Psoas muscle (tissue), 7 donors: ENCODE measurements at regions not wholly inside any gene's neighbourhood (a gene's known extent, or its start where the extent isn't known, plus 50 kb on each side); places are given as distances from the start of the nearest gene placed in this dataset.

Experiments used
- ATAC-seq, 4 donors: fragments of 200-7000 bp; cut with Tn5 transposase; one replicate each; pipeline ENCODE4 v1.9.1; 2020; ENCODE audit warnings: moderate library complexity in 3 of 4, mild to moderate bottlenecking in 2 of 4
- DNase-seq, 2 donors: peaks; one replicate each; pipeline ENCODE4 v3.0.0-alpha.2; 2020
- H3K27ac ChIP-seq: fragments of 200-600 bp; one replicate; pipeline ENCODE4 v1.8.0; 2022
- H3K27me3 ChIP-seq, 3 donors: fragments of 200-600 bp in 1 of 3; one replicate each; pipeline versions ENCODE4 v1.6.1 to v1.8.0; 2013 to 2022; ENCODE audit warnings: low read length in 2 of 3, mild to moderate bottlenecking in 2 of 3, moderate library complexity in 1 of 3; ENCODE audit not compliant: insufficient read depth in 3 of 3
- H3K36me3 ChIP-seq, 2 donors: fragments of 200-600 bp in 1 of 2; one replicate each; pipeline versions ENCODE4 v1.6.1 to v1.8.0; 2013 to 2022; ENCODE audit warnings: low read depth in 1 of 2, mild to moderate bottlenecking in 1 of 2, moderate library complexity in 1 of 2; ENCODE audit not compliant: insufficient read depth in 1 of 2
- H3K4me1 ChIP-seq: fragments of 200-600 bp; one replicate; pipeline ENCODE4 v1.8.0; 2022
- H3K4me3 ChIP-seq: fragments of 200-600 bp; one replicate; pipeline ENCODE4 v1.8.0; 2022; ENCODE audit warnings: mild to moderate bottlenecking
- H3K9me3 ChIP-seq: fragments of 200-600 bp; one replicate; pipeline ENCODE4 v1.8.0; 2022
- WGBS, 3 donors: extraction: QIAGEN DNeasy Blood & Tissue Kit; methylation state at CpG; one replicate each; pipeline versions ENCODE4 v1.1.6 to v1.1.7; 2013; 5-methylcytosine and 5-hydroxymethylcytosine counted together
- intact Hi-C, 2 donors: fragments of 100-400 bp; cut with DNase I; formaldehyde crosslinking; loops; one replicate each; pipeline versions ENCODE4 v1.11.0 to v1.14.2; 2022
- TF ChIP-seq, protein P1 (sequence below): fragments of 200-600 bp; IDR thresholded peaks from one replicate; pipeline ENCODE4 v1.8.0; 2022; ENCODE audit warnings: antibody characterized with exemption
- donor health status: healthy with polysubstance abuse.
- donor health status: DM: no; HTN: no; CAD: no; lungs with moderate emphysema.
- donor health status: Bipolar disorder and iron deficiency.
- donor health status: healthy.
- donor health status: DM: yes; HTN: yes; CAD: no.
- donor health status: DM: no; HTN: no; CAD: no.
- donor health status: DM: yes; HTN: yes; CAD: no.

DNA sequence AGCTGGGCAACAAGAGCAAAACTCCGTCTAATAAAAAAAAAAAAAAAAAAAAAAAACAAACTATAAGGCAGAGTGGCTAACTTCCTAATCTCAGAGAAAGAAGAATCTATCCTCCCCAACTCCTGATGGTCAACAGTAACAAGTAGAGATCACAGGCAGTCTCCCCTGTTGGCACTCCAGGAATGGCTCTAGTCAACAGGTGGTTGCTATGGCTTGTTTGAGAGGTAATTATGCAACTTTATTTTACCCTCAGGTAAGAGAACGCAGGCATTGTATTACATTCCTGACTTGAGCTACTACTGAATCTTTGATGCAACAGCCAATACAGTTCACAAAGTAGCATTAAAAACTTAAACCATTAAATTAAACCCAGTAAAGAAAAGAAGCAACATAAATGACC lies 180.3 kb downstream of the DICER1 start:
- Histone ChIP-seq H3K4me1 (no peaks in the 10 kb centered on the region), H3K36me3 (no peaks in the 10 kb centered on the region), H3K27ac (no peak overlapping the region), H3K4me3 (no peak overlapping the region), H3K9me3 (no peaks in the 10 kb centered on the region), H3K27me3 (no peaks in the 10 kb centered on the region)
- ATAC-seq: no peak
- TF ChIP-seq, protein P1, sequence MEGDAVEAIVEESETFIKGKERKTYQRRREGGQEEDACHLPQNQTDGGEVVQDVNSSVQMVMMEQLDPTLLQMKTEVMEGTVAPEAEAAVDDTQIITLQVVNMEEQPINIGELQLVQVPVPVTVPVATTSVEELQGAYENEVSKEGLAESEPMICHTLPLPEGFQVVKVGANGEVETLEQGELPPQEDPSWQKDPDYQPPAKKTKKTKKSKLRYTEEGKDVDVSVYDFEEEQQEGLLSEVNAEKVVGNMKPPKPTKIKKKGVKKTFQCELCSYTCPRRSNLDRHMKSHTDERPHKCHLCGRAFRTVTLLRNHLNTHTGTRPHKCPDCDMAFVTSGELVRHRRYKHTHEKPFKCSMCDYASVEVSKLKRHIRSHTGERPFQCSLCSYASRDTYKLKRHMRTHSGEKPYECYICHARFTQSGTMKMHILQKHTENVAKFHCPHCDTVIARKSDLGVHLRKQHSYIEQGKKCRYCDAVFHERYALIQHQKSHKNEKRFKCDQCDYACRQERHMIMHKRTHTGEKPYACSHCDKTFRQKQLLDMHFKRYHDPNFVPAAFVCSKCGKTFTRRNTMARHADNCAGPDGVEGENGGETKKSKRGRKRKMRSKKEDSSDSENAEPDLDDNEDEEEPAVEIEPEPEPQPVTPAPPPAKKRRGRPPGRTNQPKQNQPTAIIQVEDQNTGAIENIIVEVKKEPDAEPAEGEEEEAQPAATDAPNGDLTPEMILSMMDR: no peak
- WGBS, 3 donors: 62 to 93% (median 80%) methylated on average over 2 of the region's 2 CpGs
- DNase-seq: no peak
- intact Hi-C loops: no loop called here

DNA sequence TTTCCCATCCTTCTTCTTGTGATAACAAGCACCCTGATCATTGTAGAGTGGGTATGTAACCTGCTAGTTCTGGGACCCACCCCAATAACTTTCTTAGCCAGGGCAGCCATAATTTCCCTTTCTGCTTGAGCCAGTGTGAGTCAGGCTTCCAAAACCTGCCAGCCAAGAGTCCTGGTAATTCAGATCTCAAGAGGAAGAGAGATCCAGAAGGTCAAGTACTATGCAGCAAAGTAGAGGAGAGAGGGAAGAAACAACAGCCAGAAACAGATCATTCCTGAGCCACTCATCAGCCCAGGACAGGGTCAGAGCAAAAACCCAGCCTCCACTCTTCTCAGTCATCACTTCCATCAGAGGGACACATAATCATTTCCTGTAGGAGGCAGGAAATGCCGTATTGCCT lies 182.0 kb downstream of the DICER1 start:
- ATAC-seq (peak in 3 of 4 donors; percentile 41 to 58 (median 56)), DNase-seq (peak in 1 of 2 donors; percentile 19)
- no peak overlapping the region for H3K27ac ChIP-seq
- no peaks in the 10 kb centered on the region for H3K9me3 ChIP-seq
- no peaks in the 10 kb centered on the region for H3K4me1 ChIP-seq
- intact Hi-C loops: no loop called here
- no peaks in the 10 kb centered on the region for H3K27me3 ChIP-seq
- 55 to 62% (median 56%) methylated on average over 1 of the region's 1 CpG for WGBS, 3 donors
- H3K4me3 ChIP-seq: no peak overlapping the region
- H3K36me3 ChIP-seq: no peaks in the 10 kb centered on the region
- TF ChIP-seq, protein P1: no peak

DNA sequence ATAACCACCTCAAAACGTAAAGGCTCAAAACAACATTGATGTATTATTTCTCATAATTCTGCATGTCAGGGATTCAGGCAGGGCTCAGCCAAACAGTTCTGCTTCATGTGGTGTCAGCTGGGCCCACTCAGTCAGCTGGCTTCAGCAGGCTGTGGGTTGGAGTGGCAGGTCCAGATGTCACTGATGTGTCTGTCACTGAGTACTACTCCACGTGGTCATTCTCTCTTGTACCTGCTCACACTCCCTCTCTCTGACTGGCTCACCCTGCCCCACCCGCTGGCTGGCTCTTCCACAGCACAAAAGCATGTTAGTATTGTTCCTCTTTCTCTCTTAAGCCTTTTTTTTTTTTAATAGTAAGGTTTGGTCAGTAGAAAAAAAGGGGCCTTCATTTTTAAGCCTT lies 182.4 kb downstream of the DICER1 start:
- Histone ChIP-seq H3K9me3 (no peaks in the 10 kb centered on the region), H3K4me1 (no peaks in the 10 kb centered on the region), H3K4me3 (no peak overlapping the region), H3K27me3 (no peaks in the 10 kb centered on the region), H3K36me3 (no peaks in the 10 kb centered on the region), H3K27ac (no peak overlapping the region)
- 32 to 40% (median 34%) methylated on average over 3 of the region's 3 CpGs for WGBS, 3 donors
- TF ChIP-seq, protein P1: no peak
- intact Hi-C loops: no loop called here
- peak; percentile 59 to 72 for DNase-seq
- ATAC-seq: peak; percentile 94 to 99 (median 96)

DNA sequence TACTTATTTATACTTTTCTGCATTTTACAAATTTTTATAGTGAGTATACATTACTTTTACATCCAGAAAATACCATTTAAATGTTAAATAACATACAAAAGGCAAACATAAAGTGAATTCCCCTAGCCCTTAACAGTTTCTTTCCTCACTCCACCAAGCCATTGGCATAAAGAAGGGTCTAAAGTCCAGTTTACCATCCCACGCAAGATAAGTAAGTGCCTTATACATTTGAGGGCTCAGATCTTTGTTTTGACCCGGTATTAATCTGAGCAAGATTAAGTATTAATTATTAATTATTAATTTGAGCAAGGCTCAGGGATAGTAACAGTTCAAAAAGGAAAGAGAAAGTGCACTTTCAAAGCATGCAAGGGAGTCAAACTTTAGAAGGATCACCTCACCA lies 182.9 kb downstream of the DICER1 start:
- DNase-seq (no peak), ATAC-seq (no peak)
- Histone ChIP-seq H3K27me3 (no peaks in the 10 kb centered on the region), H3K27ac (no peak overlapping the region), H3K9me3 (no peaks in the 10 kb centered on the region), H3K36me3 (no peaks in the 10 kb centered on the region), H3K4me3 (peak overlapping the region; percentile 12), H3K4me1 (no peaks in the 10 kb centered on the region)
- intact Hi-C loops: no loop called here
- TF ChIP-seq, protein P1: no peak
- 64 to 69% (median 69%) methylated on average over 2 of the region's 2 CpGs for WGBS, 3 donors

DNA sequence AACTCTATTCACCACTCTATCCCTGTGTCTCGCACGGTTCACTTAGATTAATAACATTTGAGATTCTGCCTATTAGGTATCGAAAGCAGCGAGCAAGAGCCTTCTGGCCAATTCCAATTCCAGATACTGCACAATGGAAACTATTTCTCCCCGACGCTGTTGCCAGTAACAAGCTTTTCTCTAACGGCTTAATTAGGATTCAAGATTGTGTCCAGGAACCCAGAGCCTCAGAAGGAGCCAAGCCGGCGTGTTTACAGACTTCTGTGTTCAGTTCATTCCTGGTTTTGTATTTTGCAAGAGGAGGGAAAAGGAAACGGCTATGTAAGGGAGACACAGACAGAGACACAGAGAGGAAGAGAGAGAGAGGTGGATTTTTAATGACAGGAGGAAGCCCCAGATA lies 185.6 kb downstream of the DICER1 start:
- H3K27ac ChIP-seq: peak overlapping the region; percentile 48
- peak; percentile 35 to 60 for DNase-seq
- H3K9me3 ChIP-seq: no peaks in the 10 kb centered on the region
- intact Hi-C loops: no loop called here
- TF ChIP-seq, protein P1: no peak
- WGBS, 3 donors: 8 to 11% (median 9%) methylated on average over 10 of the region's 10 CpGs
- peak; percentile 5 to 59 (median 26) for ATAC-seq
- no peaks in the 10 kb centered on the region for H3K27me3 ChIP-seq
- H3K36me3 ChIP-seq: no peaks in the 10 kb centered on the region
- no peaks in the 10 kb centered on the region for H3K4me1 ChIP-seq
- H3K4me3 ChIP-seq: peak overlapping the region; percentile 19
